Osteoblast (primary cell): ENCODE measurements at regions not wholly inside any gene's neighbourhood (a gene's known extent, or its start where the extent isn't known, plus 50 kb on each side); places are given as distances from the start of the nearest gene placed in this dataset.

ENCODE experiments used
- DNase-seq: peaks from one replicate; pipeline ENCODE4 v3.0.0; 2011; ENCODE audit warnings: low spot score, mixed read lengths; ENCODE audit not compliant: insufficient read length; ENCODE audit errors: missing footprints
- H2AFZ ChIP-seq: 2 replicates; pipeline ENCODE4 v1.6.0; 2011; ENCODE audit warnings: mild to moderate bottlenecking, low read length
- H3K27ac ChIP-seq: 2 replicates; pipeline ENCODE4 v1.5.1; 2011; ENCODE audit warnings: mild to moderate bottlenecking, low read depth, low read length, moderate library complexity
- H3K27me3 ChIP-seq: 2 replicates; pipeline ENCODE4 v1.6.0; 2012; ENCODE audit warnings: mild to moderate bottlenecking, control low read depth, inconsistent platforms, low read length, moderate library complexity; ENCODE audit not compliant: insufficient read depth
- H3K36me3 ChIP-seq: 2 replicates; pipeline ENCODE4 v1.5.1; 2011; ENCODE audit warnings: mild to moderate bottlenecking, low read length, control low read depth, moderate library complexity; ENCODE audit not compliant: insufficient read depth
- H3K4me1 ChIP-seq: 2 replicates; pipeline ENCODE4 v1.5.1; 2011; ENCODE audit warnings: mild to moderate bottlenecking, low read length, control low read depth, moderate library complexity; ENCODE audit not compliant: insufficient read depth
- H3K4me2 ChIP-seq: 2 replicates; pipeline ENCODE4 v1.6.0; 2011; ENCODE audit warnings: mild to moderate bottlenecking, low read length; ENCODE audit not compliant: insufficient read depth
- H3K4me3 ChIP-seq: fragments of 200-600 bp; sonication (generic); 3 replicates; pipeline ENCODE4 v1.5.1; 2012; ENCODE audit warnings: mild to moderate bottlenecking, low read length, inconsistent platforms; ENCODE audit not compliant: insufficient read depth
- H3K79me2 ChIP-seq: 2 replicates; pipeline ENCODE4 v1.6.0; 2012; ENCODE audit warnings: mild to moderate bottlenecking, low read length, control low read depth, inconsistent platforms; ENCODE audit not compliant: insufficient read depth
- H3K9me3 ChIP-seq: 2 replicates; pipeline ENCODE4 v1.5.1; 2011; ENCODE audit warnings: low read depth, low read length, control low read depth
- H4K20me1 ChIP-seq: 2 replicates; pipeline ENCODE4 v1.6.0; 2012; ENCODE audit warnings: mild to moderate bottlenecking, low read length, control low read depth; ENCODE audit not compliant: insufficient read depth
- CTCF ChIP-seq: IDR thresholded peaks from 2 replicates; pipeline ENCODE4 v1.5.1; 2011; ENCODE audit warnings: mild to moderate bottlenecking, low read depth, low read length, moderate library complexity; ENCODE audit errors: extremely low read depth

GRCh38 chr11:80587906-80588305, 1147.1 kb upstream of the TENM4 start:
- DNase-seq: no peak
- Histone ChIP-seq H3K9me3 (no peaks in the 10 kb centered on the region), H2AFZ (no peak overlapping the region), H3K4me3 (no peak overlapping the region), H3K79me2 (no peaks in the 10 kb centered on the region), H3K27ac (no peak overlapping the region), H4K20me1 (no peaks in the 10 kb centered on the region), H3K36me3 (no peaks in the 10 kb centered on the region), H3K4me1 (no peaks in the 10 kb centered on the region), H3K27me3 (no peaks in the 10 kb centered on the region), H3K4me2 (no peak overlapping the region)
- no peak for TF ChIP-seq CTCF

GRCh38 chr11:80586464-80586863, 1145.6 kb upstream of the TENM4 start:
- Histone ChIP-seq H3K4me3 (no peak overlapping the region), H3K27me3 (no peaks in the 10 kb centered on the region), H3K9me3 (no peaks in the 10 kb centered on the region), H4K20me1 (no peaks in the 10 kb centered on the region), H3K27ac (no peak overlapping the region), H2AFZ (no peak overlapping the region), H3K4me1 (no peaks in the 10 kb centered on the region), H3K4me2 (no peak overlapping the region), H3K79me2 (no peaks in the 10 kb centered on the region), H3K36me3 (no peaks in the 10 kb centered on the region)
- no peak for DNase-seq
- no peak for TF ChIP-seq CTCF

GRCh38 chr11:80584661-80585060, 1143.8 kb upstream of the TENM4 start:
- H3K4me2 ChIP-seq: no peak overlapping the region
- DNase-seq: no peak
- no peak overlapping the region for H3K4me3 ChIP-seq
- H3K36me3 ChIP-seq: no peaks in the 10 kb centered on the region
- H3K27ac ChIP-seq: no peak overlapping the region
- no peaks in the 10 kb centered on the region for H3K27me3 ChIP-seq
- H3K79me2 ChIP-seq: no peaks in the 10 kb centered on the region
- H3K4me1 ChIP-seq: no peaks in the 10 kb centered on the region
- no peaks in the 10 kb centered on the region for H4K20me1 ChIP-seq
- no peak overlapping the region for H2AFZ ChIP-seq
- no peak for TF ChIP-seq CTCF
- H3K9me3 ChIP-seq: no peaks in the 10 kb centered on the region

GRCh38 chr11:80569832-80570231, 1129.0 kb upstream of the TENM4 start:
- Histone ChIP-seq H2AFZ (no peak overlapping the region), H3K4me1 (no peaks in the 10 kb centered on the region), H3K9me3 (no peaks in the 10 kb centered on the region), H3K27me3 (no peaks in the 10 kb centered on the region), H3K79me2 (no peaks in the 10 kb centered on the region), H3K36me3 (no peaks in the 10 kb centered on the region), H4K20me1 (no peaks in the 10 kb centered on the region), H3K4me3 (no peak overlapping the region), H3K27ac (no peak overlapping the region), H3K4me2 (no peak overlapping the region)
- TF ChIP-seq CTCF: no peak
- no peak for DNase-seq
